Testis (tissue), 2 donors: ENCODE measurements at regions not wholly inside any gene's neighbourhood (a gene's known extent, or its start where the extent isn't known, plus 50 kb on each side); places are given as distances from the start of the nearest gene placed in this dataset.

ENCODE experiments used
- POLR2A ChIP-seq: fragments of 450-650 bp; IDR thresholded peaks from one replicate; pipeline ENCODE4 v1.6.1; 2017; ENCODE audit warnings: antibody characterized with exemption, mild to moderate bottlenecking, moderate library complexity
- TF ChIP-seq, protein P1 (sequence below), 3 experiments: fragments of 450-650 bp in 2 of 3; fragments of 200-600 bp in 1 of 3; sonication (generic) in 1 of 3; IDR thresholded peaks; one replicate each; pipeline ENCODE4 v1.5.1; 2016 to 2019; ENCODE audit warnings: antibody characterized with exemption in 3 of 3, mild to moderate bottlenecking in 2 of 3, moderate library complexity in 1 of 3

GRCh38 chr6:45754432-45754831 lies 261.2 kb downstream of the CLIC5 start:
- TF ChIP-seq, protein P1, sequence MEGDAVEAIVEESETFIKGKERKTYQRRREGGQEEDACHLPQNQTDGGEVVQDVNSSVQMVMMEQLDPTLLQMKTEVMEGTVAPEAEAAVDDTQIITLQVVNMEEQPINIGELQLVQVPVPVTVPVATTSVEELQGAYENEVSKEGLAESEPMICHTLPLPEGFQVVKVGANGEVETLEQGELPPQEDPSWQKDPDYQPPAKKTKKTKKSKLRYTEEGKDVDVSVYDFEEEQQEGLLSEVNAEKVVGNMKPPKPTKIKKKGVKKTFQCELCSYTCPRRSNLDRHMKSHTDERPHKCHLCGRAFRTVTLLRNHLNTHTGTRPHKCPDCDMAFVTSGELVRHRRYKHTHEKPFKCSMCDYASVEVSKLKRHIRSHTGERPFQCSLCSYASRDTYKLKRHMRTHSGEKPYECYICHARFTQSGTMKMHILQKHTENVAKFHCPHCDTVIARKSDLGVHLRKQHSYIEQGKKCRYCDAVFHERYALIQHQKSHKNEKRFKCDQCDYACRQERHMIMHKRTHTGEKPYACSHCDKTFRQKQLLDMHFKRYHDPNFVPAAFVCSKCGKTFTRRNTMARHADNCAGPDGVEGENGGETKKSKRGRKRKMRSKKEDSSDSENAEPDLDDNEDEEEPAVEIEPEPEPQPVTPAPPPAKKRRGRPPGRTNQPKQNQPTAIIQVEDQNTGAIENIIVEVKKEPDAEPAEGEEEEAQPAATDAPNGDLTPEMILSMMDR (IDR thresholded peaks at IDR 0.05) = no peak
- TF ChIP-seq POLR2A = no peak
